ENCODE measurements at regions not wholly inside any gene's neighbourhood (a gene's known extent, or its start where the extent isn't known, plus 50 kb on each side); places are given as distances from the start of the nearest gene placed in this dataset.

DNA sequence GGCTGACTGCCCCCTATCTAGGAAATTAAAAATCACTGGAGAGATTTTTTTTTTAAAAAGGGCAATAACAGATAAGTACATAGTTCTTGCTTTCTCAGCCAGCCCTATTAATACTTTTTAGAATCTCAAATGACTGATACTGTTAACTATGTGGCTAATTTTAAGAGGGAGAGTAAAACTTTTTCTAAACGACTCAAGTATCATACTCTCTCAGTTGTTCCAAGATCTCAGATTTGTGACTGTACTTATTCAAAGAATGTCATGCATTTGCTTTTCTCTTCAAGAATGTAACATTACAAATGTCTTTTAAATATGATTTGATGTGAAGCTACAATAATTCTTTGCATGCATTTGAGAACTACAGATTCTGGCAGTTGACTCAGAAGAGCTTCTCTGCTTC lies 55.4 kb upstream of the RAB11FIP2 start:
- DNase-seq = no peak

- no peak for DNase-seq
Measured at GRCh38 chr10:118101501-118101900, 54.8 kb upstream of the RAB11FIP2 start.

Measured in activated CD4-positive, alpha-beta T cell treated with anti-CD3 and anti-CD28 coated beads, Interleukin-2, amount 50 U/mL, for 4 hours (primary cell).